ENCODE measurements at regions not wholly inside any gene's neighbourhood (a gene's known extent, or its start where the extent isn't known, plus 50 kb on each side); places are given as distances from the start of the nearest gene placed in this dataset.

DNA sequence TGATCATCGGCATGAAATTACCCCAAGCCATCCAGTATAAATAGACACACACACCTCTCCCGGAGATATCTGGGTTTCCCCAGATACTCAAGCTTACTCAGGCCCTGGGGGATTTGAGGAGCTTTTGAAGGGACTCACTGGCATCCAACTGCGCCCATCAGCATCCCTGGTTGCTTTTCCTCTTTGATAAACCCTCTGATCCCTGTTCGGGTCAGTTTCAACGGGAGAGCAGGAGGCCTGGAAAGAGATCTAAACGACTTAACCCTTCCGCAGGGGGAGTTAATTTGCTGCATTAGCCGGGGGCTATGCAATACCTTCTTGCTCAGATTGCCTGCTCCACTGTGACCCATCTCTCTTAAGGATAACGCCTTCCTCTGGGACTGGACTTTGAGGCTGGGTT lies 76.6 kb downstream of the MAF start:
- no peak overlapping the region for H3K23ac ChIP-seq (ENCODE audit: insufficient read length)
- H3K4me2 ChIP-seq (ENCODE audit: insufficient read depth in 1 of 2, low read depth in 2 of 2, low read length in 2 of 2), result no peak overlapping the region
- no peak for TF ChIP-seq KDM5A (IDR thresholded peaks at IDR 0.05; ENCODE audit: low read length)
- TF ChIP-seq CBX8 (IDR thresholded peaks at IDR 0.05; ENCODE audit: borderline replicate concordance, low read depth, low read length), result no peak
- TF ChIP-seq ASH2L (IDR thresholded peaks at IDR 0.05; ENCODE audit: low read length), result no peak
- TF ChIP-seq, protein P1, sequence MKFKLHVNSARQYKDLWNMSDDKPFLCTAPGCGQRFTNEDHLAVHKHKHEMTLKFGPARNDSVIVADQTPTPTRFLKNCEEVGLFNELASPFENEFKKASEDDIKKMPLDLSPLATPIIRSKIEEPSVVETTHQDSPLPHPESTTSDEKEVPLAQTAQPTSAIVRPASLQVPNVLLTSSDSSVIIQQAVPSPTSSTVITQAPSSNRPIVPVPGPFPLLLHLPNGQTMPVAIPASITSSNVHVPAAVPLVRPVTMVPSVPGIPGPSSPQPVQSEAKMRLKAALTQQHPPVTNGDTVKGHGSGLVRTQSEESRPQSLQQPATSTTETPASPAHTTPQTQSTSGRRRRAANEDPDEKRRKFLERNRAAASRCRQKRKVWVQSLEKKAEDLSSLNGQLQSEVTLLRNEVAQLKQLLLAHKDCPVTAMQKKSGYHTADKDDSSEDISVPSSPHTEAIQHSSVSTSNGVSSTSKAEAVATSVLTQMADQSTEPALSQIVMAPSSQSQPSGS (IDR thresholded peaks at IDR 0.05; ENCODE audit: low read length), result no peak
- no peak for TF ChIP-seq TCF12 (IDR thresholded peaks at IDR 0.05; ENCODE audit: low read depth, low read length)
- no peak for TF ChIP-seq JUND (IDR thresholded peaks at IDR 0.05; ENCODE audit: low read length)
- TF ChIP-seq EGR1 (IDR thresholded peaks at IDR 0.05; ENCODE audit: borderline replicate concordance, low read depth, low read length), result no peak
- no peak for TF ChIP-seq ATF3 (IDR thresholded peaks at IDR 0.05; ENCODE audit: insufficient read depth, low read depth, low read length)
- TF ChIP-seq BRCA1 (IDR thresholded peaks at IDR 0.05; ENCODE audit: low read depth, low read length), result no peak
- TF ChIP-seq, protein P2, sequence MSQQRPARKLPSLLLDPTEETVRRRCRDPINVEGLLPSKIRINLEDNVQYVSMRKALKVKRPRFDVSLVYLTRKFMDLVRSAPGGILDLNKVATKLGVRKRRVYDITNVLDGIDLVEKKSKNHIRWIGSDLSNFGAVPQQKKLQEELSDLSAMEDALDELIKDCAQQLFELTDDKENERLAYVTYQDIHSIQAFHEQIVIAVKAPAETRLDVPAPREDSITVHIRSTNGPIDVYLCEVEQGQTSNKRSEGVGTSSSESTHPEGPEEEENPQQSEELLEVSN (IDR thresholded peaks at IDR 0.05), result no peak
- no peak for TF ChIP-seq RXRA (IDR thresholded peaks at IDR 0.05; ENCODE audit: insufficient read depth, low read depth, low read length)
- no peak for TF ChIP-seq POLR2AphosphoS5 (IDR thresholded peaks at IDR 0.05; ENCODE audit: low read depth, low read length)
- TF ChIP-seq SP2 (IDR thresholded peaks at IDR 0.05; ENCODE audit: low read length), result no peak

More for the DNA sequence above, 76.6 kb downstream of the MAF start:
- CTCF ChIA-PET (ENCODE audit: partially characterized antibody), result no interaction called here
- POLR2A ChIA-PET (ENCODE audit: partially characterized antibody), result no interaction called here
- Histone ChIP-seq H3K9ac (replicated peaks in 1 of 4; ENCODE audit: extremely low read depth in 1 of 4, low read depth in 3 of 4, low read length in 3 of 4) (no peak overlapping the region), H2BK12ac (ENCODE audit: low read depth, low read length) (no peak overlapping the region), H2BK120ac (replicated peaks; ENCODE audit: low read depth, low read length) (no peak overlapping the region), H4K20me1 (replicated peaks in 1 of 2; ENCODE audit: control insufficient read depth in 1 of 2, insufficient read depth in 2 of 2, low read length in 2 of 2) (no peaks in the 10 kb centered on the region), H3K4me3 (ENCODE audit: extremely low read depth in 1 of 4, insufficient read depth in 2 of 4, low read depth in 3 of 4, low read length in 4 of 4) (no peak overlapping the region), H2AK5ac (ENCODE audit: low read depth, low read length) (no peak overlapping the region), H4K8ac (ENCODE audit: extremely low read depth, insufficient read depth, low read length) (no peak overlapping the region; the same call in 1 of the 2 replicates), H3K4ac (replicated peaks; ENCODE audit: insufficient read length, low read depth, low read length) (no peak overlapping the region), H3K18ac (ENCODE audit: extremely low read depth, low read length) (no peak overlapping the region), H3K79me1 (ENCODE audit: low read depth, low read length) (no peaks in the 10 kb centered on the region), H2BK5ac (ENCODE audit: low read depth, low read length) (no peak overlapping the region), H3K4me1 (replicated peaks in 1 of 4; ENCODE audit: control insufficient read depth in 3 of 4, insufficient read depth in 4 of 4, low read length in 3 of 4) (no peaks in the 10 kb centered on the region; a peak in 1 of 7 replicates), H3K36me3 (ENCODE audit: control insufficient read depth in 2 of 4, insufficient read depth in 4 of 4, low read length in 3 of 4) (no peaks in the 10 kb centered on the region), H4K5ac (ENCODE audit: insufficient read length, low read depth, low read length) (no peak overlapping the region), H3K27ac (ENCODE audit: low read depth, low read length) (no peak overlapping the region), H3K14ac (ENCODE audit: insufficient read length) (no peak overlapping the region), H2BK20ac (ENCODE audit: low read length) (no peak overlapping the region), H2BK15ac (ENCODE audit: low read length) (no peak overlapping the region), H4K91ac (replicated peaks; ENCODE audit: insufficient read length, low read length) (no peak overlapping the region), H3K79me2 (ENCODE audit: control insufficient read depth in 1 of 2, insufficient read depth in 2 of 2, low read length in 2 of 2) (no peaks in the 10 kb centered on the region), H3K23me2 (ENCODE audit: low read depth, low read length) (no peaks in the 10 kb centered on the region), H3K27me3 (replicated peaks in 1 of 4; ENCODE audit: control insufficient read depth in 3 of 4, extremely low read depth in 1 of 4, insufficient read depth in 3 of 4, low read length in 3 of 4) (peaks cover 0 to 1% (median 0%) of the 10 kb centered on the region in 4 experiments; a peak in 2 of 7 replicates), H2AFZ (ENCODE audit: low read length) (0 out of 2 replicates have a peak overlapping the region, but pooled peaks have one; percentile 52), H3K56ac (replicated peaks; ENCODE audit: insufficient read length, low read depth, low read length) (no peak overlapping the region), H3K9me3 (ENCODE audit: insufficient read depth in 2 of 2, low read depth in 1 of 2, low read length in 1 of 2) (no peaks in the 10 kb centered on the region)
- FAIRE-seq, result no peak
- DNase-seq (ENCODE audit: low read depth in 1 of 2, low spot score in 2 of 2), result no peak
- 87% methylated on average over 9 of the region's 9 CpGs; no CpG with 5 or more reads in 1 of the 2 experiments for WGBS, 2 experiments (ENCODE audit: extremely low coverage in 1 of 2, insufficient coverage in 1 of 2, insufficient read length in 1 of 2, insufficient replicate concordance in 2 of 2, low coverage in 1 of 2, low lambda C conversion rate in 2 of 2, missing lambda C conversion rate in 1 of 2)

Measured in H1 (cell line).